ENCODE measurements at regions not wholly inside any gene's neighbourhood (a gene's known extent, or its start where the extent isn't known, plus 50 kb on each side); places are given as distances from the start of the nearest gene placed in this dataset.

DNA sequence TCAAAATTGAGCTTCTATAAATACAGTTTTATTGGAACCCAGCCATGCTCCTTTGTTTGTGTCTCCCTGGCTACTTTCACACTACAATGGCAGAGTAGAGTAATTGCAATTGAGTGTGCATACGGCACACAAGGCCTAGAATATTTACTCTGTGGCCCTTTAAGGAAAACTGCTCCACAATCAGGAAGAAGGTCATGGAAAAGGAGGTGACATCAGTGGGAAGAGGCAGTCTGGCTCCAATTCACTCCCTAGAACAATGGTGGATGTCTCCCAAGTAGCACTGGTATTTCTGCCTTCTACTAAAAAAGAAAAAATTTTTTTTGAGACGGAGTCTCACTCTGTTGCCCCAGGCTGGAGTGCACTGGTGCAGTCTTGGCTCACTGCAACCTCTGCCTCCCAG, 51.3 kb downstream of the KRTAP19-8 start:
- no peaks in the 10 kb centered on the region for H3K9me3 Mint-ChIP-seq
- no peak for DNase-seq
- H3K4me1 Mint-ChIP-seq (ENCODE audit: low read depth) = no peaks in the 10 kb centered on the region
- no peak overlapping the region for H3K27ac Mint-ChIP-seq
- no peaks in the 10 kb centered on the region for H3K27me3 Mint-ChIP-seq (ENCODE audit: low read depth)
- no peak overlapping the region for H3K4me3 Mint-ChIP-seq
- H3K36me3 Mint-ChIP-seq (ENCODE audit: low read depth) = no peaks in the 10 kb centered on the region
- CTCF ChIA-PET = no interaction called here
- intact Hi-C loops (cut with micrococcal nuclease) = no loop called here

DNA sequence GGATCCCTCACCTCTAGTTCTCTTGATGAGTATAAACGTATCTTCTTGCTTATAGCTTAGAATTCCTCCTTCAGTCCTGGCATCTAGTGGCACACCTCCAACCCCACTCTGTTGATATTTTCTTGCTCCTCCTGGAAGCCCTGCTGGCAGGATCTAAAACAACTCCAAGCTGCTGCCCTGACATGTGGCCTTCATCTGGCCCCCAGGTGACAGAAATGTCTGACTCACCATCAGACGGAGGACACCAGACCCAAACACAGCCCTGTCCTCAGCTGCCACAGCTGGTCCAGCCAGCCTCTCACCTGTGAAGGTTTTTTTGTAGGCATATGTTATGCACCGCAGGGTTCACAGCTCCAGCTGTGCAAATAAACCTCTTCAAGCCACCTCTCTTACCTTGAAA, 53.4 kb downstream of the KRTAP19-8 start:
- Mint-ChIP-seq H3K9me3 (no peaks in the 10 kb centered on the region), H3K4me1 (ENCODE audit: low read depth) (no peaks in the 10 kb centered on the region), H3K4me3 (no peak overlapping the region), H3K36me3 (ENCODE audit: low read depth) (no peaks in the 10 kb centered on the region), H3K27me3 (ENCODE audit: low read depth) (no peaks in the 10 kb centered on the region), H3K27ac (no peak overlapping the region)
- CTCF ChIA-PET = no interaction called here
- DNase-seq = no peak
- intact Hi-C loops (cut with micrococcal nuclease) = no loop called here

DNA sequence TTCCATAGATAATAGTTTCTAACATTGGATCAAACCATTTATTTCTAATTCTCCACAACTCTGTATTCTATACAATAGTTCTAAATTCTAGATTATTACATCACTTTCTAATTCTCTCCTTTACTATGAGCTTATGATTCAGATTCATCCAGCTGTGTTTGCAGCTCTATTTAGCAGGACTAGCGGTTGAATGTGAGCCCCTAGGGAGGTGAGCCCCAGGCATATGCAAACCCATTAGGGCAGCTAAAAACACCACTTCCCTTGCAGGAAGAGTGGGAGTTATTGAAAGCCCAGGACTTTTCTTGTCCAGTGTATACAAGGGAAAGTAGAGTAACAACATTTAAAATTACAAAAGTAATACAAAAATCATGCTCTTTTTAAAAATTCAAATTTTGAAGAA, 56.9 kb downstream of the KRTAP19-8 start:
- intact Hi-C loops (cut with micrococcal nuclease) = no loop called here
- H3K4me1 Mint-ChIP-seq (ENCODE audit: low read depth) = peaks cover 12% of the 10 kb centered on the region
- no peaks in the 10 kb centered on the region for H3K27me3 Mint-ChIP-seq (ENCODE audit: low read depth)
- H3K4me3 Mint-ChIP-seq = no peak overlapping the region
- no peak overlapping the region for H3K27ac Mint-ChIP-seq
- H3K36me3 Mint-ChIP-seq (ENCODE audit: low read depth) = no peaks in the 10 kb centered on the region
- no peak for DNase-seq
- CTCF ChIA-PET = interaction anchor here (0.5 kb wide), 1 partner anchor 483 kb away, joined by 3 read pairs; no protein-coding TSS in a partner anchor
- H3K9me3 Mint-ChIP-seq = no peaks in the 10 kb centered on the region

DNA sequence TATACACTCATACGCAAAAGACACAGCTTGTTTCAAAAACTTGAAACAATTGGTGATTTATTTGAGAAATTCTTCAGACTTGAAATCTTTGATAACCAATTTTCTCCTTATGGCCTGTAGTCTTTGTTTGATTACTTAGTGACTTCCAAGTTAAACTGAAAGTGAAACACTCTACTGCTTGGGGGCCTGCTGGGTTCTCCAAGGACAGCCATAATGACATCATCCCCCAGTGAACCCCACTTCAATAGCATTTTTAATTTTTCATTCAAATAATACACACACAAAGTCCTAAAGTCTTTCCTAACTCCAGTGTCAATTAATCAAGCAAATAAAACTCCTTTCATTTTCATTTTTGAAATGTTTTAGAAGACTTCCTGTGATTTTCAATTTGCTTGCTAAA, 59.2 kb downstream of the KRTAP19-8 start:
- H3K9me3 Mint-ChIP-seq = no peaks in the 10 kb centered on the region
- no peaks in the 10 kb centered on the region for H3K27me3 Mint-ChIP-seq (ENCODE audit: low read depth)
- peaks cover 12% of the 10 kb centered on the region for H3K4me1 Mint-ChIP-seq (ENCODE audit: low read depth)
- intact Hi-C loops (cut with micrococcal nuclease) = no loop called here
- peak; percentile 7 for DNase-seq
- CTCF ChIA-PET = no interaction called here
- H3K36me3 Mint-ChIP-seq (ENCODE audit: low read depth) = no peaks in the 10 kb centered on the region
- H3K27ac Mint-ChIP-seq = no peak overlapping the region
- no peak overlapping the region for H3K4me3 Mint-ChIP-seq

DNA sequence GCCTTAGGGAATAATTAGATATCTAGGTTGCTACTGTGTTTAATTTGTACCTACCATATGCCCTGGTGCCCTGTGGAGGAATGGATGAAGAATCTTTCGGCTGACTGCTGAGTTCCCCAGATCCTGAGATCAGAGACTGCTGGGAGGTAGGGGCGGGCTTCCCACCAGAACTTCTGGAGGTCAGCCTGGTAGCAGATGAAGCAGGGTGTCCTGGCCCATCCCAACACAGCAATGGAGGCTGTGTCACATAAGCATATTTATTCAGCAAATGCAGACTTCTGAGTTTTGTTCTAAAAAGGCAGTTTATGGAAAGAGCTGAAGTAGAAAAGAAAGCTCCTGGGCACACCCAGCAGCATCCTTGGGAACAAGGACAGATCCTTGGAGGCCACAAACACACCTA, 74.0 kb downstream of the KRTAP19-8 start:
- peaks cover 3% of the 10 kb centered on the region for H3K27me3 Mint-ChIP-seq (ENCODE audit: low read depth)
- CTCF ChIA-PET = no interaction called here
- H3K4me1 Mint-ChIP-seq (ENCODE audit: low read depth) = no peaks in the 10 kb centered on the region
- intact Hi-C loops (cut with micrococcal nuclease) = no loop called here
- no peaks in the 10 kb centered on the region for H3K36me3 Mint-ChIP-seq (ENCODE audit: low read depth)
- DNase-seq = no peak
- no peaks in the 10 kb centered on the region for H3K9me3 Mint-ChIP-seq
- no peak overlapping the region for H3K4me3 Mint-ChIP-seq
- H3K27ac Mint-ChIP-seq = no peak overlapping the region

DNA sequence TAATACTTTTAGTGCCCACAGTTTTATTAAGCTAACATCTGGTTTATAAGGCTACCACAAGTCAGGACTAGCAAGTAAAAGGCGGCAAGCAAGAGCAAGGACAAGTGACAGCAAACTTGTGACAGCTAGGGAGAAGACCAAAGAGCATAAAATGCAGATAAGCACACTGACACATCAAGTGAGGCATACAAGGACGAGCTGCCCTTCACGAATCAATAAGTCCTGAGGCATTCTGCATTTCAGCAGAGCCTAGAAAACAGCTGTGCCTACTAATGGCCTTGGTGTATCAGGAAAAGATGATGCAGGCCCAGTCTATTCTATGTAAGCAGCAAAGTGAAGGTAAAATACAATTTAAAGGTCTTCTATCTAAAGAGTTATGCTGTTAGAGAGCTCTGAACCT, 74.8 kb downstream of the KRTAP19-8 start:
- no peak for DNase-seq
- no peaks in the 10 kb centered on the region for H3K9me3 Mint-ChIP-seq
- H3K4me3 Mint-ChIP-seq = no peak overlapping the region
- intact Hi-C loops (cut with micrococcal nuclease) = no loop called here
- CTCF ChIA-PET = interaction anchor here (0.7 kb wide), 1 partner anchor 40 kb away, joined by 3 read pairs; no protein-coding TSS in a partner anchor
- H3K27ac Mint-ChIP-seq = no peak overlapping the region
- no peaks in the 10 kb centered on the region for H3K36me3 Mint-ChIP-seq (ENCODE audit: low read depth)
- no peaks in the 10 kb centered on the region for H3K4me1 Mint-ChIP-seq (ENCODE audit: low read depth)
- H3K27me3 Mint-ChIP-seq (ENCODE audit: low read depth) = peaks cover 3% of the 10 kb centered on the region

DNA sequence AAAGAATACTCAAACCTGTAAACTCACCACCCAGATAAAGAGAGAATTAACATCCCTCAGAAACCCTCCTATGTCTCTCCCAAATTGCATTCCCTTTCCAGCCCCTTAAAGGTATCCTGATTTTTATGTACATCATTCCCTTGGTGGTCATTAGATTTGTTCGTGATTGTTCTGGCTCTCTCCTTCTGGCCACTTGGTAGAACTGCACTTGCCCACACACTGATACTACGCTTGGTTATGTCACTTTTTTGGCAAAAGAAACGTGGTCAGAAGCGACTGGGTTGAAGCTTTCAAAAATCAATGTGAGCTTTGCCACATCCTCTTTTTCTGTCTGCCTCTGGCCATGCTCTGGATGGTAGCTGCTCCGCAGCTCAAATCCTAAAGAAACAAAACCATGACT, 76.3 kb downstream of the KRTAP19-8 start:
- H3K9me3 Mint-ChIP-seq = no peaks in the 10 kb centered on the region
- H3K36me3 Mint-ChIP-seq (ENCODE audit: low read depth) = no peaks in the 10 kb centered on the region
- peaks cover 4% of the 10 kb centered on the region for H3K27me3 Mint-ChIP-seq (ENCODE audit: low read depth)
- H3K4me3 Mint-ChIP-seq = no peak overlapping the region
- intact Hi-C loops (cut with micrococcal nuclease) = no loop called here
- no peak for DNase-seq
- H3K4me1 Mint-ChIP-seq (ENCODE audit: low read depth) = no peaks in the 10 kb centered on the region
- CTCF ChIA-PET = no interaction called here
- no peak overlapping the region for H3K27ac Mint-ChIP-seq

DNA sequence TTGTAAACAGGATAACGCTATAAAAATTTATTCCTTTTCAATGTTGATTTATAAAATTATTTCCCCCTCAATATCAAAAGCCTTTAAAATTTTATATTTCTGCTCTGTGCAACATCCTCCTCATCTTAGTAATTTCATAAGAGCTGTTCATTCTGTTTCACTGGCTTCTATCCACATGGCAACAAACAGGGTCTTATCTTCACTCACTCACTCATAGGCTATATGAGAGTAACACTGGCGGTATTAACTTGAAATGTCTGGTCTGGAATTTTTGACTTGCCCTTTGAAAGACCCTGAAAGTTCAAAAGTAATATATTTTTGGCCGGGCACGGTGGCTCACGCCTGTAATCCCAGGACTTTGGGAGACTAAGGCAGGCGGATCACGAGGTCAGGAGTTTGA, 77.4 kb upstream of the KRTAP11-1 start:
- no peaks in the 10 kb centered on the region for H3K36me3 Mint-ChIP-seq (ENCODE audit: low read depth)
- no peak overlapping the region for H3K4me3 Mint-ChIP-seq
- CTCF ChIA-PET = no interaction called here
- intact Hi-C loops (cut with micrococcal nuclease) = no loop called here
- no peak for DNase-seq
- peaks cover 13% of the 10 kb centered on the region for H3K27me3 Mint-ChIP-seq (ENCODE audit: low read depth)
- H3K4me1 Mint-ChIP-seq (ENCODE audit: low read depth) = no peaks in the 10 kb centered on the region
- no peak overlapping the region for H3K27ac Mint-ChIP-seq
- no peaks in the 10 kb centered on the region for H3K9me3 Mint-ChIP-seq

DNA sequence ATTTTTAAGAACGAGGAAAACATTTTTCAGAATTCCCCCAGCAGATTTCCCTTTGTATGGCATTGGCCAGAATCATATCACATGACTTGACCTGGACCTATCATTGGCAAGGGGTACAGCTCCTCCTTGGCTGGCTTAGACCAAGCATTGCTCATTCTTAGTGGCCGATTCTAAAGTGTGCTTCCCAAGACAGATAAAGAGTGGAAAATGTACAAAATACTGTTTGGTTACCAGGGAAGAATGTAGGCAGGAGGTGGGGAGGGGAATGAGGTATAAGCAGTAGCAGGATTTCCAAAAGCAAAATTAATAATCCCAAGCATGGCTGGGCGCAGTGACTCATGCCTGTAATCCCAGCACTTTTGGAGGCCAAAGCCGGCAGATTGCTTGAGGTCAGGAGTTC, 75.6 kb upstream of the KRTAP11-1 start:
- DNase-seq = no peak
- CTCF ChIA-PET = no interaction called here
- H3K36me3 Mint-ChIP-seq (ENCODE audit: low read depth) = no peaks in the 10 kb centered on the region
- intact Hi-C loops (cut with micrococcal nuclease) = no loop called here
- no peaks in the 10 kb centered on the region for H3K9me3 Mint-ChIP-seq
- no peak overlapping the region for H3K4me3 Mint-ChIP-seq
- H3K27ac Mint-ChIP-seq = no peak overlapping the region
- no peaks in the 10 kb centered on the region for H3K4me1 Mint-ChIP-seq (ENCODE audit: low read depth)
- peaks cover 13% of the 10 kb centered on the region for H3K27me3 Mint-ChIP-seq (ENCODE audit: low read depth)

DNA sequence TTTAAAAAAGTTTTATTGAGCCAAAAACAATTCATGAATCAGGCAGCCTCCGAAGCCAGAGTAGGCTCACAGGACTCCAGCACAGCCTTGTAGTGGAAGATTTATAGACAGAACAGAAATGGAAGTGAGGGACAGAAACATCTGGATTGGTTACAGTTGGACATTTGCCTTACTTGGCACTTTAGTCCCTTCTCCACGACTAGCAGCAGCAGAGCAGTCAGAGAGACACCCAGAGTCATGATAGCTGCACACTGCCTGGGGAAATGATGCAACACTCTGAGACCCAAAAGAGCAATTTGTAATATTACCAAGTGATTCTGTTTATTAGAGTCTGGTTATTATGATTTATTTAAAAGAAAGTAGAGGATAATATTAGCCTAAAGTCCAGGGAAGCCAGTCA, 72.2 kb upstream of the KRTAP11-1 start:
- Mint-ChIP-seq H3K27ac (no peak overlapping the region), H3K9me3 (no peaks in the 10 kb centered on the region), H3K27me3 (ENCODE audit: low read depth) (peaks cover 10% of the 10 kb centered on the region), H3K4me3 (no peak overlapping the region), H3K4me1 (ENCODE audit: low read depth) (no peaks in the 10 kb centered on the region), H3K36me3 (ENCODE audit: low read depth) (no peaks in the 10 kb centered on the region)
- CTCF ChIA-PET = no interaction called here
- intact Hi-C loops (cut with micrococcal nuclease) = no loop called here
- no peak for DNase-seq

DNA sequence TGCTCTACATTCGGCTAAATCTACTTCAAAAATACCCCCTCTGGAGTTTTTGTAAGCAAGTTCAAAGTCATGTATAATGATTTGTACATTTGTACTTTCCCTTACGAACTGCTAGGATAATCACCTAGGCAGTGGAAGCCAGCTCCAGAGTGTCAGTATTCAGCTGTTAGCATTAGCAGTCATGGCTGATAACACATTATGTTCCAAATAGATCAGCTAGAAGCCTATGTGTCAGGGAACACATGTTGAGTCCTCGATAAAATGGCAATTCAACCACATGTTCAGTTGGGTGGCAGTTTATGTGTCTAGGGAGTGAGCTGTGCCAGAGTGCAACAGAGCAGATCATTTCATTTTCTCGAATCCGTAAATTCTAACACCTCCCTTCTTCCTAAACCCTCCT, 65.8 kb upstream of the KRTAP11-1 start:
- CTCF ChIA-PET = no interaction called here
- H3K4me3 Mint-ChIP-seq = no peak overlapping the region

DNA sequence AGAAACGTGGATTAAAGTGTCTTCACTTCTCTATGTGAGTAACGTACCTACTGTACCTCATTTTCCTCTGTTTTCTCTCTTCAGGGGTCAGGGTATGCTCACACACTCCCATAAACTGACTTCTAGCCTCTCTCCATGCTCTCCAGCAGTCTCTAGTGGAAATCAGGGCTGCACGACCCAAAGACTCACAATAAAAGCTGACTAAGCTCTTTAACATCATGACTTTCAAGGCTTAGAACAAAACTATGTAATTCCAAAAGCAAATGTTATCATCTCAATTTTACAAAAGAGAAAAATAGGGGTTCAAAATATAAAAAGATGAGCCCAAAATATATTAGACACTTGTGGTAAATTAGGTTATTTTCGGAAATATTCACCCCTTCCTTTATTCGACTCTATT, 62.5 kb upstream of the KRTAP11-1 start:
- intact Hi-C loops (cut with micrococcal nuclease) = no loop called here
- H3K27ac Mint-ChIP-seq = no peak overlapping the region
- DNase-seq = no peak
- H3K27me3 Mint-ChIP-seq (ENCODE audit: low read depth) = peaks cover 1% of the 10 kb centered on the region
- H3K4me1 Mint-ChIP-seq (ENCODE audit: low read depth) = no peaks in the 10 kb centered on the region
- H3K9me3 Mint-ChIP-seq = no peaks in the 10 kb centered on the region
- CTCF ChIA-PET = no interaction called here
- H3K36me3 Mint-ChIP-seq (ENCODE audit: low read depth) = no peaks in the 10 kb centered on the region
- H3K4me3 Mint-ChIP-seq = no peak overlapping the region

More for the DNA sequence above, 65.8 kb upstream of the KRTAP11-1 start:
- no peaks in the 10 kb centered on the region for H3K36me3 Mint-ChIP-seq (ENCODE audit: low read depth)
- H3K27ac Mint-ChIP-seq = no peak overlapping the region
- no peaks in the 10 kb centered on the region for H3K9me3 Mint-ChIP-seq
- DNase-seq = no peak
- peaks cover 1% of the 10 kb centered on the region for H3K27me3 Mint-ChIP-seq (ENCODE audit: low read depth)
- no peaks in the 10 kb centered on the region for H3K4me1 Mint-ChIP-seq (ENCODE audit: low read depth)
- intact Hi-C loops (cut with micrococcal nuclease) = no loop called here

DNA sequence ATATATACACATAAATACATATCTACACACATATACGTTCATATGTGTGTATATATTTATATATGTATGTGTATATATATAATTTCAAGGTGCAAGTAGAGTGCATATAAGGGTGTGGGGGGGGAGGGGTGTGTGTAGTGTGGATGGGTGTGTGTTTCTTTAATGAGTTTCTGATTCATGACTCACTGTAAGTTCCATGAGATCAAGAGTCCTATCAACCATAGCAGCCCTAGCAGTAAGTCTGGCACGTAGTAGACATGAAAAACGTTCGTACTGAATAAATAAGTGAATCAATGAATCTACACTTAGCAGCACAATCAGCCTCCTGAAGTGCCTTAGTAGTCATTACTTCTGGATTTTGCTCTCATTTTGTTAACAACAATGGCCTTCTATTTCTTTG, 61.9 kb upstream of the KRTAP11-1 start:
- H3K4me1 Mint-ChIP-seq (ENCODE audit: low read depth) = no peaks in the 10 kb centered on the region
- no peak overlapping the region for H3K27ac Mint-ChIP-seq
- no peak for DNase-seq
- no peaks in the 10 kb centered on the region for H3K36me3 Mint-ChIP-seq (ENCODE audit: low read depth)
- H3K9me3 Mint-ChIP-seq = no peaks in the 10 kb centered on the region
- CTCF ChIA-PET = no interaction called here
- no peak overlapping the region for H3K4me3 Mint-ChIP-seq
- peaks cover 1% of the 10 kb centered on the region for H3K27me3 Mint-ChIP-seq (ENCODE audit: low read depth)
- intact Hi-C loops (cut with micrococcal nuclease) = no loop called here

DNA sequence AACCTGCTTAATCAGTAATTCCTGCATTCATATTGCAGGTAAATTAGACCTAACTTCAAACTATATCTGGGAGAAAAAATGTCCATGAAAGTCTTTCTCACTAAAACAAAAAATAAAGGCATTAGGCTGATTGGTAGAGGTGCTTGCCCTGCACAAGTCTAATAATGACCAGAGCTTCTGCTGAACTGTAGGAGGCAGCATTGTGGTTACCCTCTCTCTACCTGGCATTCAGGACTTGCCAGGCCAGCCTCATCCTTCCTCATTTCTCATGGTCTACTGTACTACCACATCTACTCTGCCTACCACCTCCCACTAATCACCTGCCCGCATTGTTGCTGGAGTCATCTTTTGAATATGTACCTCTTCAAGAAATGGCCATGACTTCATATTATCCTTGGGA, 60.8 kb upstream of the KRTAP11-1 start:
- H3K4me3 Mint-ChIP-seq = no peak overlapping the region
- H3K9me3 Mint-ChIP-seq = peaks cover 6% of the 10 kb centered on the region
- CTCF ChIA-PET = no interaction called here
- DNase-seq = no peak
- intact Hi-C loops (cut with micrococcal nuclease) = no loop called here
- H3K27ac Mint-ChIP-seq = no peak overlapping the region
- no peaks in the 10 kb centered on the region for H3K36me3 Mint-ChIP-seq (ENCODE audit: low read depth)
- no peaks in the 10 kb centered on the region for H3K4me1 Mint-ChIP-seq (ENCODE audit: low read depth)
- peaks cover 1% of the 10 kb centered on the region for H3K27me3 Mint-ChIP-seq (ENCODE audit: low read depth)
